NCI-H2029 (cell line): ENCODE measurements at regions not wholly inside any gene's neighbourhood (a gene's known extent, or its start where the extent isn't known, plus 50 kb on each side); places are given as distances from the start of the nearest gene placed in this dataset.

Source experiments
- DNase-seq: peaks from one replicate; lab custom pipeline; 2025; lab: John Stamatoyannopoulos, UW

- DNase-seq, result no peak
Observed at GRCh38 chr21:24890021-24890420, 717.3 kb downstream of the MRPL39 start.

- DNase-seq, result no peak
Observed at GRCh38 chr21:24881506-24881905, 725.8 kb downstream of the MRPL39 start.

- DNase-seq, result no peak
Observed at GRCh38 chr21:24870633-24871032, 736.6 kb downstream of the MRPL39 start.

GRCh38 chr21:24869862-24870261, 737.4 kb downstream of the MRPL39 start:
- no peak for DNase-seq

GRCh38 chr21:24868117-24868516, 739.2 kb downstream of the MRPL39 start:
- no peak for DNase-seq

GRCh38 chr21:24861471-24861870, 745.8 kb downstream of the MRPL39 start:
- no peak for DNase-seq

- no peak for DNase-seq
Observed at GRCh38 chr21:24856326-24856725, 751.0 kb downstream of the MRPL39 start.

GRCh38 chr21:24852610-24853195, 754.6 kb downstream of the MRPL39 start:
- DNase-seq, result no peak

- no peak for DNase-seq
Observed at GRCh38 chr21:24850121-24850520, 757.2 kb downstream of the MRPL39 start.

GRCh38 chr21:24844671-24845070, 762.6 kb downstream of the MRPL39 start:
- no peak for DNase-seq

- no peak for DNase-seq
Observed at GRCh38 chr21:24840287-24840686, 767.0 kb downstream of the MRPL39 start.

GRCh38 chr21:24832961-24833360, 774.3 kb downstream of the MRPL39 start:
- no peak for DNase-seq

GRCh38 chr21:24829397-24829796, 777.9 kb downstream of the MRPL39 start:
- DNase-seq, result no peak

- no peak for DNase-seq
Observed at GRCh38 chr21:24826822-24827221, 780.5 kb downstream of the MRPL39 start.

- no peak for DNase-seq
Observed at GRCh38 chr21:24825348-24825747, 781.9 kb downstream of the MRPL39 start.

- DNase-seq, result no peak
Observed at GRCh38 chr21:24824209-24824608, 783.1 kb downstream of the MRPL39 start.

- no peak for DNase-seq
Observed at GRCh38 chr21:24823247-24823646, 784.0 kb downstream of the MRPL39 start.

- DNase-seq, result no peak
Observed at GRCh38 chr21:24785033-24785432, 822.2 kb downstream of the MRPL39 start.

GRCh38 chr21:24781146-24781545, 826.1 kb downstream of the MRPL39 start:
- DNase-seq, result no peak

- no peak for DNase-seq
Observed at GRCh38 chr21:24759348-24760075, 847.8 kb downstream of the MRPL39 start.

GRCh38 chr21:24738063-24738462, 869.2 kb downstream of the MRPL39 start:
- DNase-seq, result no peak

- DNase-seq, result no peak
Observed at GRCh38 chr21:24737296-24737850, 869.9 kb downstream of the MRPL39 start.

GRCh38 chr21:24730661-24731060, 876.6 kb downstream of the MRPL39 start:
- no peak for DNase-seq

- DNase-seq, result no peak
Observed at GRCh38 chr21:24729568-24729967, 877.7 kb downstream of the MRPL39 start.
